Fibroblast of pulmonary artery (primary cell): ENCODE measurements at regions not wholly inside any gene's neighbourhood (a gene's known extent, or its start where the extent isn't known, plus 50 kb on each side); places are given as distances from the start of the nearest gene placed in this dataset.

Source experiments
- DNase-seq: peaks from one replicate; pipeline ENCODE4 v3.0.0-alpha.2; 2010; ENCODE audit warnings: low read depth
- H3K4me3 ChIP-seq: replicated peaks from 2 replicates; pipeline ENCODE4 v1.5.1; 2011; ENCODE audit warnings: low read depth, mild to moderate bottlenecking, control low read depth, low read length, moderate library complexity
- CTCF ChIP-seq: IDR thresholded peaks from 2 replicates; pipeline ENCODE4 v1.5.1; 2011; ENCODE audit warnings: mild to moderate bottlenecking, control low read depth, low read length, inconsistent platforms; ENCODE audit errors: missing control alignments

- no peak for DNase-seq
- TF ChIP-seq CTCF, result no peak
- no peak overlapping the region for H3K4me3 ChIP-seq
Measured at GRCh38 chr13:65560936-65561335, 1669.2 kb downstream of the PCDH9 start.

- DNase-seq, result no peak
- no peak for TF ChIP-seq CTCF
- no peak overlapping the region for H3K4me3 ChIP-seq
Measured at GRCh38 chr13:65555962-65556361, 1674.2 kb downstream of the PCDH9 start.

GRCh38 chr13:65553096-65553727 lies 1676.9 kb downstream of the PCDH9 start:
- no peak overlapping the region for H3K4me3 ChIP-seq
- no peak for TF ChIP-seq CTCF
- DNase-seq, result no peak

- DNase-seq, result no peak
- no peak overlapping the region for H3K4me3 ChIP-seq
- TF ChIP-seq CTCF, result no peak
Measured at GRCh38 chr13:65551208-65551607, 1678.9 kb downstream of the PCDH9 start.

GRCh38 chr13:65540175-65540574 lies 1690.0 kb downstream of the PCDH9 start:
- no peak overlapping the region for H3K4me3 ChIP-seq
- DNase-seq, result no peak
- TF ChIP-seq CTCF, result no peak

- no peak for TF ChIP-seq CTCF
- DNase-seq, result no peak
- H3K4me3 ChIP-seq, result no peak overlapping the region
Measured at GRCh38 chr13:65535370-65535769, 1694.8 kb downstream of the PCDH9 start.

- H3K4me3 ChIP-seq, result no peak overlapping the region
- DNase-seq, result no peak
- TF ChIP-seq CTCF, result no peak
Measured at GRCh38 chr13:65532231-65532630, 1697.9 kb downstream of the PCDH9 start.
